Sigmoid colon (tissue), 4 donors: ENCODE measurements at regions not wholly inside any gene's neighbourhood (a gene's known extent, or its start where the extent isn't known, plus 50 kb on each side); places are given as distances from the start of the nearest gene placed in this dataset.

Experiments
- CTCF ChIP-seq, 4 experiments: fragments of 450-650 bp in 3 of 4; fragments of 200-600 bp in 1 of 4; IDR thresholded peaks; one replicate each; pipeline ENCODE4 v1.5.1; 2016 to 2019; ENCODE audit warnings: antibody characterized with exemption in 4 of 4, mild to moderate bottlenecking in 3 of 4, moderate library complexity in 2 of 4
- EP300 ChIP-seq, 4 donors: sonication (generic); formaldehyde crosslinking; IDR thresholded peaks; one replicate each; pipeline ENCODE4 v1.6.1; 2017; ENCODE audit warnings: antibody characterized with exemption in 4 of 4
- POLR2A ChIP-seq, 2 donors: fragments of 450-650 bp; IDR thresholded peaks; one replicate each; pipeline ENCODE4 v1.6.1; 2016; ENCODE audit warnings: antibody characterized with exemption in 2 of 2, mild to moderate bottlenecking in 2 of 2, moderate library complexity in 2 of 2

GRCh38 chr10:71086439-71087080 is 125.8 kb upstream of the UNC5B start:
- TF ChIP-seq EP300 (IDR thresholded peaks at IDR 0.05) (no peak), CTCF (IDR thresholded peaks at IDR 0.05) (no peak), POLR2A (IDR thresholded peaks at IDR 0.05) (no peak)
